ENCODE measurements at regions not wholly inside any gene's neighbourhood (a gene's known extent, or its start where the extent isn't known, plus 50 kb on each side); places are given as distances from the start of the nearest gene placed in this dataset.

- Histone ChIP-seq H3K4me3 (ENCODE audit: low read depth, low read length) (no peak overlapping the region), H3K36me3 (ENCODE audit: control insufficient read depth in 2 of 2, insufficient read depth in 1 of 2, low read length in 2 of 2) (no peaks in the 10 kb centered on the region), H3K27ac (ENCODE audit: extremely low read depth, low read depth, low read length) (no peak overlapping the region), H3K4me1 (ENCODE audit: control insufficient read depth, insufficient read depth, low read length) (no peaks in the 10 kb centered on the region), H3K9me3 (ENCODE audit: control insufficient read depth, insufficient read depth, low read depth, low read length) (no peaks in the 10 kb centered on the region)
- POLR2A ChIA-PET, result no interaction called here
- CTCF ChIA-PET, result interaction anchor here (0.9 to 1.0 kb wide), 2 partner anchors 15 to 16 kb away, joined by 3 to 4 read pairs; no protein-coding TSS in a partner anchor
- TF ChIP-seq PRDM2 (tag by site-specific recombination; IDR thresholded peaks at IDR 0.05; ENCODE audit: borderline replicate concordance), result no peak
- TF ChIP-seq ZNF140 (tag by site-specific recombination; IDR thresholded peaks at IDR 0.05), result no peak
- no peak for TF ChIP-seq KLF1 (tag by site-specific recombination; IDR thresholded peaks at IDR 0.05)
- TF ChIP-seq ZNF350 (tag by site-specific recombination; IDR thresholded peaks at IDR 0.05), result no peak
- no peak for TF ChIP-seq ZNF488 (tag by site-specific recombination; IDR thresholded peaks at IDR 0.05)
- TF ChIP-seq KLF7 (tag by site-specific recombination; IDR thresholded peaks at IDR 0.05; ENCODE audit: borderline replicate concordance), result no peak
- TF ChIP-seq BCL11B (tag by site-specific recombination; IDR thresholded peaks at IDR 0.05; ENCODE audit: low read depth), result no peak
- TF ChIP-seq ZNF530 (tag by site-specific recombination; IDR thresholded peaks at IDR 0.05; ENCODE audit: low read depth), result no peak
- no peak for TF ChIP-seq ZNF274 (IDR thresholded peaks at IDR 0.05; ENCODE audit: low read length)
- no peak for TF ChIP-seq ZNF274 (tag by site-specific recombination; IDR thresholded peaks at IDR 0.05; ENCODE audit: borderline replicate concordance)
- TF ChIP-seq ZNF354C (tag by site-specific recombination; IDR thresholded peaks at IDR 0.05; ENCODE audit: borderline replicate concordance, low read depth), result no peak
- TF ChIP-seq PRDM6 (tag by site-specific recombination; IDR thresholded peaks at IDR 0.05), result no peak
- TF ChIP-seq ZNF449 (tag by site-specific recombination; IDR thresholded peaks at IDR 0.05), result no peak
- TF ChIP-seq ZNF513 (tag by site-specific recombination; IDR thresholded peaks at IDR 0.05), result no peak
- no peak for TF ChIP-seq ZNF18 (tag by site-specific recombination; IDR thresholded peaks at IDR 0.05)
Observed at GRCh38 chr14:24695265-24696241, 61.6 kb upstream of the GZMB start.

All from HEK293 (cell line).